Heart left ventricle (tissue), 16 donors: ENCODE measurements at regions not wholly inside any gene's neighbourhood (a gene's known extent, or its start where the extent isn't known, plus 50 kb on each side); places are given as distances from the start of the nearest gene placed in this dataset.
"Not testable (repeated sequence)": the region's sequence is repeated elsewhere in the genome, so short reads cannot be mapped to it uniquely, and the experiment has no call there.

Source experiments
- ATAC-seq, 4 donors: fragments of 200-7000 bp; cut with Tn5 transposase; one replicate each; pipeline ENCODE4 v1.9.1; 2020 to 2022; ENCODE audit warnings: moderate library complexity in 4 of 4, mild to moderate bottlenecking in 3 of 4, moderate number of reproducible peaks in 1 of 4
- DNase-seq, 5 donors: peaks; one replicate each; pipeline ENCODE4 v3.0.0-alpha.2; 2020
- H3K27ac ChIP-seq, 12 donors: fragments of 200-600 bp; sonication (generic) in 4 of 12; one replicate each; pipeline versions ENCODE4 v1.5.0 to v1.8.0; 2016 to 2022; ENCODE audit warnings: mild to moderate bottlenecking in 2 of 12
- H3K27me3 ChIP-seq, 9 donors: fragments of 200-600 bp; sonication (generic) in 2 of 9; one replicate each; pipeline versions ENCODE4 v1.5.1 to v1.8.0; 2016 to 2022; ENCODE audit warnings: mild to moderate bottlenecking in 3 of 9
- H3K36me3 ChIP-seq, 9 donors: fragments of 200-600 bp; sonication (generic) in 2 of 9; one replicate each; pipeline versions ENCODE4 v1.5.0 to v1.8.0; 2018 to 2022; ENCODE audit warnings: mild to moderate bottlenecking in 2 of 9
- H3K4me1 ChIP-seq, 12 donors: fragments of 200-600 bp; sonication (generic) in 4 of 12; one replicate each; pipeline versions ENCODE4 v1.5.0 to v1.8.0; 2016 to 2022; ENCODE audit warnings: mild to moderate bottlenecking in 3 of 12
- H3K4me3 ChIP-seq, 12 donors: fragments of 200-600 bp; sonication (generic) in 4 of 12; one replicate each; pipeline versions ENCODE4 v1.5.0 to v1.8.0; 2017 to 2022; ENCODE audit warnings: mild to moderate bottlenecking in 9 of 12, moderate library complexity in 4 of 12
- H3K9me3 ChIP-seq, 12 donors: fragments of 200-600 bp; sonication (generic) in 4 of 12; one replicate each; pipeline versions ENCODE4 v1.5.0 to v1.8.0; 2016 to 2022; ENCODE audit warnings: mild to moderate bottlenecking in 1 of 12
- POLR2A ChIP-seq, 2 donors: fragments of 450-650 bp; IDR thresholded peaks; one replicate each; pipeline ENCODE4 v1.6.1; 2017; ENCODE audit warnings: antibody characterized with exemption in 2 of 2, mild to moderate bottlenecking in 2 of 2, moderate library complexity in 2 of 2
- WGBS, 4 donors: extraction: QIAGEN DNeasy Blood & Tissue Kit in 2 of 4; methylation state at CpG; one replicate each; pipeline versions ENCODE4 v1.1.5 to v1.1.7; 2013 to 2018; 5-methylcytosine and 5-hydroxymethylcytosine counted together
- intact Hi-C, 10 donors: fragments of 100-400 bp; cut with DNase I; formaldehyde crosslinking; loops; one replicate each; pipeline versions ENCODE4 v1.11.1 to v1.14.2; 2022
- TF ChIP-seq, protein P1 (sequence below), 12 donors: fragments of 200-600 bp; sonication (generic) in 4 of 12; IDR thresholded peaks; one replicate each; pipeline versions ENCODE4 v1.5.0 to v1.8.0; 2018 to 2022; ENCODE audit warnings: antibody characterized with exemption in 12 of 12, mild to moderate bottlenecking in 5 of 12
- donor health status: ischemic (EF 13 %, LVEDD 7.1; RV severe dilation, severe dysfunction).
- donor health status: healthy with polysubstance abuse.
- donor health status: DM: no; HTN: yes; CAD: no.
- donor health status: DM: no; HTN: no; CAD: no.
- donor health status: ischemic (EF 25% LVEDD 6.9; RV normal size, moderate dysfunction).
- donor health status: ischemic (EF 25% LVEDD 5.7; RV mildly dilated, moderate dysfunction).
- donor health status: healthy.
- donor health status: DM: yes; HTN: yes; CAD: no.
- donor health status: ischemic (EF 35%, LVEDD 5.7; RV mildly dilated, moderate dysfunction).
- donor health status: nonischemic (EF 11% LVEDD 7.7; RV severe dilation, severe dysfunction).
- donor health status: DM: yes; HTN: yes; CAD: no.
- donor health status: PGD.
- donor health status: ischemic (EF 29% LVEDD 5.4; RV normal size, mild dysfunction).
- donor health status: nonischemic (EF 23%, LVEDD 6.1; RV moderate dilation, normal function).

DNA sequence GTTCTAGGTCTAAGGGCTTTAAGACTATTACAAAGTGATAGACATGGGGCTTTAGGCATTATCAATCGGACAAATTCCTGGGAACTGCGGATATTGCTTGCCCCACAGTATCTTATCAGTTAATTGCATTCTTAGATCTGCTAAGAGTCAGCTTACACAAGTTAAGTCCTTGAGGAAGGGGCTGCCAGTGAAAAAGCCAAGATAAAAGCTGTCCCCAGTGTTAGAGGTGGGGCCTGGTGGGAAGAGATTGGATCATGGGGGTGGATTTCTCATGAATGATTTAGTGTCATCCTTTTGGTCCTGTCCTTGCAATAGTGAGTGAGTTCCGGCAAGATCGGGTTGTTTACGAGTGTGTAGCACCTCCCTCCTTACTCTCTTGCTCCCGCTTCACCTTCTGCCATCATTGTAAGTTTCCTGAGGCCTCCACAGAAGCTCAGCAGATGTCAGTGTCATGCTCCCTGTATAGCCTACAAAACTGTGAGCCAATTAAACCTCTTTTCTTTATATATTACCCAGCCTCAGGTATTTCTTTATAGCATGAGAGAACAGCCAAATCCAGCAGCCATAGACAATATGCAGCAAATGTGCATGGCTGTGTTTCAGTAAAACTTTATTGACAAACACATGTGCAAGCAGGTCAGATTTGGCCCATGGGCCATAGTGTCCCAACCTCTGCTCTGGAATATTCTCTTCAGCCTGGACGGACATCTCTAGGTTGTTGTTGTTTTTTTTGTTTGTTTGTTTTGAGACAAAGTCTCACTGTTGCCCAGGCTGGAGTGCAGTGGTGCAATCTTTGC, 169.6 kb upstream of the CCZ1B start:
- H3K4me3 ChIP-seq, H3K27me3 ChIP-seq, intact Hi-C loops, ATAC-seq, H3K27ac ChIP-seq, DNase-seq, H3K36me3 ChIP-seq: not testable (repeated sequence)
- Histone ChIP-seq H3K4me1 (peaks cover 0 to 11% (median 0%) of the 10 kb centered on the region in 12 donors), H3K9me3 (peaks cover 0 to 11% (median 0%) of the 10 kb centered on the region in 12 donors)
- WGBS, 4 donors, result 53 to 60% (median 56%) methylated on average over 7 of the region's 7 CpGs

GRCh38 chr7:6999067-6999666, 173.1 kb upstream of the CCZ1B start:
- 61 to 80% (median 70%) methylated on average over 5 of the region's 5 CpGs for WGBS, 4 donors
- H3K9me3 ChIP-seq, result peaks cover 0 to 11% (median 0%) of the 10 kb centered on the region in 12 donors
- H3K4me1 ChIP-seq, H3K27ac ChIP-seq, intact Hi-C loops, H3K36me3 ChIP-seq, H3K27me3 ChIP-seq, H3K4me3 ChIP-seq, DNase-seq, ATAC-seq: not testable (repeated sequence)

DNA sequence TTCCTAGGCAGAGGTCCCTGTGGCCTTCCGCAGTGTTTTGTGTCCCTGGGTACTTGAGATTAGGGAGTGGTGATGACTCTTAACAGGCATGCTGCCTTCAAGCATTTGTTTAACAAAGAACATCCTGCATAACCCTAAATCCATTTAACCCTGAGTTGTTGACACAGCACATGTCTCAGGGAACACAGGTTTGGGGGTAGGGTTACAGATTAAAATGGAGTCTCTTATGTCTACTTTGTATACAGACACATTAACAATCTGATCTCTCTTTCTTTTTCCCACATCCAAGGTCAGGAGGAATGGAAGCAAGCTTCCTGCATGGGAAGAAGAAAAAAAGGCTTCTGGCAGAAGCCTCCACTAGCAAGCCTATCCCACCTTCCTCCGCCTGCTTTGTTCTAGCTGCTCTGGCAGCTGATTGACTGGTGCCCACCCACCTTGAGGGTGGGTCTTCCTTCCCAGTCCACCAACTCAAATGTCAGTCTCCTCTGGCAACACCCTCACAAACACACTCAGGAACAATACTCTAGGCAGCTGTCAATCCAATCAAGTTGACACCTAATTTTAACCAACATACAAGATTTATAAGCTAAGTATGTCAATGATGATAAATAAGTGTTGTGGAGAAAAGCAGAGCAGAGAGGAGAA, 176.5 kb upstream of the CCZ1B start:
- intact Hi-C loops, result no loop called here
- Histone ChIP-seq H3K36me3 (no peaks in the 10 kb centered on the region), H3K4me1 (no peaks in the 10 kb centered on the region), H3K27ac (no peak overlapping the region), H3K9me3 (peaks cover 0 to 11% (median 0%) of the 10 kb centered on the region in 12 donors), H3K27me3 (no peaks in the 10 kb centered on the region), H3K4me3 (no peak overlapping the region)
- ATAC-seq, result no peak
- TF ChIP-seq, protein P1, sequence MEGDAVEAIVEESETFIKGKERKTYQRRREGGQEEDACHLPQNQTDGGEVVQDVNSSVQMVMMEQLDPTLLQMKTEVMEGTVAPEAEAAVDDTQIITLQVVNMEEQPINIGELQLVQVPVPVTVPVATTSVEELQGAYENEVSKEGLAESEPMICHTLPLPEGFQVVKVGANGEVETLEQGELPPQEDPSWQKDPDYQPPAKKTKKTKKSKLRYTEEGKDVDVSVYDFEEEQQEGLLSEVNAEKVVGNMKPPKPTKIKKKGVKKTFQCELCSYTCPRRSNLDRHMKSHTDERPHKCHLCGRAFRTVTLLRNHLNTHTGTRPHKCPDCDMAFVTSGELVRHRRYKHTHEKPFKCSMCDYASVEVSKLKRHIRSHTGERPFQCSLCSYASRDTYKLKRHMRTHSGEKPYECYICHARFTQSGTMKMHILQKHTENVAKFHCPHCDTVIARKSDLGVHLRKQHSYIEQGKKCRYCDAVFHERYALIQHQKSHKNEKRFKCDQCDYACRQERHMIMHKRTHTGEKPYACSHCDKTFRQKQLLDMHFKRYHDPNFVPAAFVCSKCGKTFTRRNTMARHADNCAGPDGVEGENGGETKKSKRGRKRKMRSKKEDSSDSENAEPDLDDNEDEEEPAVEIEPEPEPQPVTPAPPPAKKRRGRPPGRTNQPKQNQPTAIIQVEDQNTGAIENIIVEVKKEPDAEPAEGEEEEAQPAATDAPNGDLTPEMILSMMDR (IDR thresholded peaks at IDR 0.05), result no peak
- TF ChIP-seq POLR2A (IDR thresholded peaks at IDR 0.05), result no peak
- no peak for DNase-seq
- 52 to 75% (median 63%) methylated on average over 1 to 2 of the region's 2 CpGs for WGBS, 4 donors

DNA sequence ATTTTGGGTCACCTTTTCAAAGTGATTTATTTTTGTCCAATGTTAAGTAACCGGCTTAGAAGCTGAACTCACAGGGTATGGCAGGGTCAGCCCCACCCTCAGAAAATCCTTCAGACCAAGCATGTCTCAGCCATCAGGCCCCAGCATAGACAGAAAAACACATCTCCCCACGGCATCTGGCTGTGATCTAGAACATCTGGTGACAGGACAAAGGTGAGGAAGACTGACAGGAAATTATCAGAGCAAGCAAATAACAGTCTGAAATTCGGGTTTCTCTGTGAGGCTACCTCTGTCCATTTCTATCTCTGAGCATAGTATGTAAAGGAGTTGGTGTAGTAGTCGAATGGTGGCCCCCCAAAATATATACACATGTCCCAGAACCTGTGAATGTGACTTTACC, 177.0 kb upstream of the C1GALT1 start:
- H3K9me3 ChIP-seq, result no peaks in the 10 kb centered on the region
- no peak for TF ChIP-seq POLR2A (IDR thresholded peaks at IDR 0.05)
- TF ChIP-seq, protein P1 (IDR thresholded peaks at IDR 0.05), result no peak
- DNase-seq (no peak), ATAC-seq (no peak)
- no peaks in the 10 kb centered on the region for H3K27me3 ChIP-seq
- H3K36me3 ChIP-seq, result no peaks in the 10 kb centered on the region
- H3K27ac ChIP-seq, result no peak overlapping the region
- intact Hi-C loops, result no loop called here
- no peaks in the 10 kb centered on the region for H3K4me1 ChIP-seq
- no peak overlapping the region for H3K4me3 ChIP-seq
- 54 to 66% (median 62%) methylated on average over 4 of the region's 4 CpGs for WGBS, 4 donors

- H3K9me3 ChIP-seq, H3K27me3 ChIP-seq, intact Hi-C loops, H3K36me3 ChIP-seq, DNase-seq, H3K4me1 ChIP-seq, ATAC-seq, H3K4me3 ChIP-seq, H3K27ac ChIP-seq: not testable (repeated sequence)
- WGBS, 4 donors, result 88 to 95% (median 90%) methylated on average over 2 of the region's 2 CpGs
Measured at GRCh38 chr7:7005949-7006348, 176.4 kb upstream of the C1GALT1 start.

- H3K27ac ChIP-seq, H3K27me3 ChIP-seq, ATAC-seq, intact Hi-C loops, H3K4me3 ChIP-seq, DNase-seq, H3K9me3 ChIP-seq, H3K36me3 ChIP-seq, H3K4me1 ChIP-seq: not testable (repeated sequence)
- WGBS, 4 donors, result 77 to 82% (median 79%) methylated on average over 7 to 8 of the region's 8 CpGs
Measured at GRCh38 chr7:7011241-7011640, 171.1 kb upstream of the C1GALT1 start.

DNA sequence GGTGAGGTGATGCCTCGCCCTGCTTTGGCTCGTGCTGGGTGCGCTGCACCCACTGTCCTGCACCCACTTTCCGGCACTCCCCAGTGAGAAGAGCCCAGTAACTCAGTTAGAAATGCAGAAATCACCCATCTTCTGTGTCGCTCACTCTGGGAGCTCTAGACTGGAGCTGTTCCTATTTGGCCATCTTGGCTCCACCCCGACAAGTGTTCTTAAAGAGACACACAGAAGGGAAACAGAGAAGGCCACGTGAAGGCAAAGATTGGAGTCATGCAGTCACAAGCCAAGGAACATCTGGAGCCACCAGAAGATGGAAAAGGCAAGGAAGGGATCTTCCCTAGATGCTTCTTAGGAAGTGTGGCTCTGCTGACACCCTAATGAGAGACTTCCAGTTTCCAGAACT, 170.6 kb upstream of the C1GALT1 start:
- ATAC-seq, DNase-seq, H3K36me3 ChIP-seq, H3K9me3 ChIP-seq, H3K4me3 ChIP-seq, intact Hi-C loops, H3K27ac ChIP-seq, H3K4me1 ChIP-seq, H3K27me3 ChIP-seq: not testable (repeated sequence)
- WGBS, 4 donors, result 81 to 89% (median 86%) methylated on average over 7 of the region's 7 CpGs
